Suprapubic skin (tissue), 4 donors: ENCODE measurements at regions not wholly inside any gene's neighbourhood (a gene's known extent, or its start where the extent isn't known, plus 50 kb on each side); places are given as distances from the start of the nearest gene placed in this dataset.

Source experiments
- DNase-seq, 2 donors: peaks; one replicate each; pipeline ENCODE4 v3.0.0-alpha.2; 2019; ENCODE audit warnings: low spot score in 2 of 2
- H3K27ac ChIP-seq: fragments of 200-600 bp; sonication (generic); one replicate; pipeline ENCODE4 v1.5.1; 2019
- H3K27me3 ChIP-seq: fragments of 200-600 bp; sonication (generic); one replicate; pipeline ENCODE4 v1.5.1; 2019
- H3K36me3 ChIP-seq: fragments of 200-600 bp; sonication (generic); one replicate; pipeline ENCODE4 v1.5.1; 2019
- H3K4me1 ChIP-seq: fragments of 200-600 bp; sonication (generic); one replicate; pipeline ENCODE4 v1.5.1; 2019
- H3K4me3 ChIP-seq: fragments of 200-600 bp; sonication (generic); one replicate; pipeline ENCODE4 v1.5.1; 2019; ENCODE audit warnings: mild to moderate bottlenecking
- H3K9me3 ChIP-seq: fragments of 200-600 bp; sonication (generic); one replicate; pipeline ENCODE4 v1.5.1; 2019
- CTCF ChIP-seq, 2 donors: fragments of 200-600 bp in 1 of 2; fragments of 450-650 bp in 1 of 2; sonication (generic) in 1 of 2; IDR thresholded peaks; one replicate each; pipeline ENCODE4 v1.5.1; 2016 to 2019; ENCODE audit warnings: antibody characterized with exemption in 2 of 2, mild to moderate bottlenecking in 1 of 2, moderate library complexity in 1 of 2
- EP300 ChIP-seq: sonication (generic); formaldehyde crosslinking; IDR thresholded peaks from one replicate; pipeline ENCODE4 v1.6.1; 2017; ENCODE audit warnings: antibody characterized with exemption
- POLR2A ChIP-seq, 2 donors: fragments of 450-650 bp; IDR thresholded peaks; one replicate each; pipeline ENCODE4 v1.6.1; 2017; ENCODE audit warnings: antibody characterized with exemption in 2 of 2, mild to moderate bottlenecking in 2 of 2, moderate library complexity in 2 of 2
- POLR2AphosphoS5 ChIP-seq, 3 donors: sonication (generic); formaldehyde crosslinking; IDR thresholded peaks; one replicate each; pipeline ENCODE4 v1.6.1; 2017; ENCODE audit warnings: antibody characterized with exemption in 3 of 3
- WGBS: methylation state at CpG from one replicate; pipeline ENCODE4 v1.1.5; 2018; 5-methylcytosine and 5-hydroxymethylcytosine counted together

GRCh38 chr3:13227315-13228165 lies 154.3 kb upstream of the IQSEC1 start:
- Histone ChIP-seq H3K4me3 (no peak overlapping the region), H3K27me3 (no peaks in the 10 kb centered on the region), H3K4me1 (peaks cover 3% of the 10 kb centered on the region), H3K36me3 (no peaks in the 10 kb centered on the region), H3K9me3 (no peaks in the 10 kb centered on the region), H3K27ac (no peak overlapping the region)
- TF ChIP-seq EP300, result no peak
- no peak for DNase-seq
- 92% methylated on average over 21 of the region's 23 CpGs for WGBS

GRCh38 chr3:13224967-13225366 lies 151.7 kb upstream of the IQSEC1 start:
- WGBS, result 90% methylated on average over 4 of the region's 4 CpGs
- DNase-seq, result no peak
- Histone ChIP-seq H3K9me3 (no peaks in the 10 kb centered on the region), H3K27me3 (no peaks in the 10 kb centered on the region), H3K4me3 (no peak overlapping the region), H3K4me1 (no peaks in the 10 kb centered on the region), H3K27ac (no peak overlapping the region), H3K36me3 (no peaks in the 10 kb centered on the region)
- no peak for TF ChIP-seq POLR2A (IDR thresholded peaks at IDR 0.05)
- no peak for TF ChIP-seq CTCF (IDR thresholded peaks at IDR 0.05)
- TF ChIP-seq POLR2AphosphoS5 (IDR thresholded peaks at IDR 0.05), result no peak
- no peak for TF ChIP-seq EP300

- H3K9me3 ChIP-seq, result no peaks in the 10 kb centered on the region
- no peak for DNase-seq
- 69% methylated on average over 14 of the region's 17 CpGs for WGBS
- H3K36me3 ChIP-seq, result no peaks in the 10 kb centered on the region
- H3K4me3 ChIP-seq, result no peak overlapping the region
- H3K4me1 ChIP-seq, result no peaks in the 10 kb centered on the region
- TF ChIP-seq POLR2AphosphoS5 (IDR thresholded peaks at IDR 0.05) (no peak), POLR2A (IDR thresholded peaks at IDR 0.05) (no peak), CTCF (IDR thresholded peaks at IDR 0.05) (no peak), EP300 (no peak)
- no peaks in the 10 kb centered on the region for H3K27me3 ChIP-seq
- no peak overlapping the region for H3K27ac ChIP-seq
These were observed 150.5 kb upstream of the IQSEC1 start for GRCh38 chr3:13223574-13224237.

- Histone ChIP-seq H3K27ac (no peak overlapping the region), H3K36me3 (no peaks in the 10 kb centered on the region), H3K9me3 (no peaks in the 10 kb centered on the region), H3K4me1 (no peaks in the 10 kb centered on the region), H3K4me3 (no peak overlapping the region), H3K27me3 (no peaks in the 10 kb centered on the region)
- DNase-seq, result no peak
- 87% methylated on average over 6 of the region's 10 CpGs for WGBS
- TF ChIP-seq CTCF (IDR thresholded peaks at IDR 0.05) (no peak), POLR2AphosphoS5 (IDR thresholded peaks at IDR 0.05) (no peak), POLR2A (IDR thresholded peaks at IDR 0.05) (no peak), EP300 (no peak)
These were observed 149.8 kb upstream of the IQSEC1 start for GRCh38 chr3:13222891-13223573.

- WGBS, result 84% methylated on average over 9 of the region's 9 CpGs
- no peak for DNase-seq
- H3K4me1 ChIP-seq, result no peaks in the 10 kb centered on the region
- no peak overlapping the region for H3K27ac ChIP-seq
- no peaks in the 10 kb centered on the region for H3K36me3 ChIP-seq
- TF ChIP-seq EP300, result no peak
- no peak for TF ChIP-seq CTCF (IDR thresholded peaks at IDR 0.05)
- TF ChIP-seq POLR2AphosphoS5 (IDR thresholded peaks at IDR 0.05), result no peak
- TF ChIP-seq POLR2A (IDR thresholded peaks at IDR 0.05), result no peak
- no peak overlapping the region for H3K4me3 ChIP-seq
- H3K9me3 ChIP-seq, result no peaks in the 10 kb centered on the region
- H3K27me3 ChIP-seq, result no peaks in the 10 kb centered on the region
These were observed 148.9 kb upstream of the IQSEC1 start for GRCh38 chr3:13222131-13222530.
